GM21423 (cell line): ENCODE measurements at regions not wholly inside any gene's neighbourhood (a gene's known extent, or its start where the extent isn't known, plus 50 kb on each side); places are given as distances from the start of the nearest gene placed in this dataset.
"Not testable (repeated sequence)": the region's sequence is repeated elsewhere in the genome, so short reads cannot be mapped to it uniquely, and the experiment has no call there.

Experiments
- ATAC-seq: cut with Tn5 transposase; IDR thresholded peaks from one replicate; pipeline ENCODE4 v1.9.1; 2021; ENCODE audit warnings: mild to moderate bottlenecking, moderate library complexity; ENCODE audit not compliant: unreplicated experiment

DNA sequence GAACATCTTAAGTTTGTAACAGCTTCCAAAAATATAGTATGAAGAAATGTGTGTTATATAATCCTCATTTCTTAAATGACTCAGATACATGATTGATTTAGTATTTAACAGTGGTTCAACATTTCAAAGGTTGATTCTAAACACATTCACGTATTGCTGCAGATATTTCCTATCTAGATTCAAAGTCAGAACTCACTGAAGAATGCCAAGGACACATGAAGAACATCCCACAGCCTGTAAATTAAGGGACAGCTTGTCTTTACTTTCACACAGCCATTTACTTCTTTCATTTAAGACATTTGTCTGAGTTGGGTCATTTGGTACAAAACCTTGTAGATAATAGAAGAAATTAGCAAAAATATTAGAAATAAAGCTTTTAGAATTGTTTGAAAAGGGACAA is 66.9 kb upstream of the CPSF6 start:
- no peak for ATAC-seq

- no peak for ATAC-seq
Observed at GRCh38 chr12:69173368-69173767, 66.0 kb upstream of the CPSF6 start.

DNA sequence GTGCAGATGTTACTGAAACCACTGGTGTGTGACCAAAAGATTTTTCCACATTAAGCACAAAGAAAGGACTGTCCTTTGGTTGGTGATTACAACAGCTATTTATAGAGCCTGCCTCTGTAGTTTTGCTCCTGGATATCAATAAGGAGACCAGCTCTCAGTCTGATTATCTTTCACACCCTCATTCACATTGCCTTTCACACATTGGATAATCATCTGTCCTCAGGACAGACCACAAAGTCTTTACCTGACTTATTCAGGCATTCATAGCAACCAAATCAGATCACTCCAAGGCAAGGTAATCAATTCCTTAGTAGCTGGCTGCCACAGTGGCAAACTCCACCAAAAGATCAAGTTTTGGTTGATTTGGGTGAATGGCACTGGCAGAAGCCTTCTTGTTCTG is 59.6 kb upstream of the CPSF6 start:
- no peak for ATAC-seq

DNA sequence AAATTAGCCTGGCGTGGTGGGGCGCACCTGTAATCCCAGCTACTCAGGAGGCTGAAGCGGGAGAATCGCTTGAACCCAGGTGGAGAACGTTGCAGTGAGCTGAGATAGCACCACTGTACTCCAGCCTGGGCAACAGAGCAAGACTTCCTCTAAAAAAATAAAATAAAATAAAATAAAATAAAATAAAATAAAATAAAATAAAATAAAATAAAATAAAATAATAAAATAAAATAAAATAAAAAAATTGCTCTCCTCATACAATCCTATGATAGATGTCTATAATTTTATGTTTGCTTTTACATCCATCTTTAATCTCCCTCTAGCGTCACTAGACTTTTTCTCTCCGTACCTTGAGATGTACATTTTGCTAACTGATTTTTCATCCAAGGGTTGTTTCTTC is 51.8 kb upstream of the CPSF6 start:
- ATAC-seq: not testable (repeated sequence)

DNA sequence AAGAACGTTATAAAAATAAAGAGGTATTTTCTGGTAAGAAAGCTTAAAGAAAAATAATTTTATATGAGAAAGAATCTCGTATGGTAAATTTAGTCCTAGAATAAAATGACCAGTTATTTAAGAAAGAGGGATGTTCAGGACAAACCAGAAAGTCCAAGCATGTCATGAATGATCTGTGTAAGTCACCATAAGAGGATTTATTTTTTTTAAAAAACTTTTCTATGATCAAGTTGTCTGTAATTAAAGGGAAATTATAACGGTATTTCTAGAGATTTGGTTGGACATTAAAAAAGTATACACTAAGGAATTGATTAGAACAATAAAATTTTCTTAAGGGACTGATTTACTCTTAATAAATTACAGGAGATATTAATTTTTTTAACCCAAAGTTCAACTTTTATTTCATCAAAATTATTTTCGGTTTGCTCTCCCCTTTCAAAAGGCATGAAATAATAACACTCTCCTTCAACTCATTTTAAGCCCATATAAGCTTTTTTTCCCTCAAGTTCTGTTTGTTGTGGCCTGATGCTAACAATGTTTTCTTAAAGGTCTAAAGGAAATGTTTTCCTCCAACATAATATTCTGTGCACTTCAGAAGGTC is 49.9 kb upstream of the CPSF6 start:
- ATAC-seq: no peak
